Keratinocyte (primary cell): ENCODE measurements at regions not wholly inside any gene's neighbourhood (a gene's known extent, or its start where the extent isn't known, plus 50 kb on each side); places are given as distances from the start of the nearest gene placed in this dataset.

Source experiments
- CTCF ChIP-seq, 3 experiments: IDR thresholded peaks in 1 of 3; conservative IDR thresholded peaks in 1 of 3; optimal IDR thresholded peaks in 1 of 3; 2 replicates in 2 of 3; 3 replicates in 1 of 3; pipeline versions ENCODE3 to v1.5.1; 2011; ENCODE audit warnings: low read length in 3 of 3, mild to moderate bottlenecking in 3 of 3, moderate library complexity in 2 of 3, control low read depth in 1 of 3, inconsistent platforms in 1 of 3; ENCODE audit not compliant: insufficient read depth in 2 of 3; ENCODE audit errors: extremely low read depth in 1 of 3
- EZH2 ChIP-seq: IDR thresholded peaks from one replicate; pipeline ENCODE4 v1.6.1; 2012; ENCODE audit warnings: inconsistent platforms, mild to moderate bottlenecking, low read length, moderate library complexity

- no peak for TF ChIP-seq CTCF (optimal IDR thresholded peaks at IDR 0.05 in 1 of 3, IDR thresholded peaks at IDR 0.05 in 1 of 3, conservative IDR thresholded peaks at IDR 0.05 in 1 of 3; ENCODE audit: extremely low read depth in 1 of 3, insufficient read depth in 2 of 3, low read length in 3 of 3)
- no peak for TF ChIP-seq EZH2
Measured at GRCh38 chr14:85333841-85334240, 196.1 kb upstream of the FLRT2 start.
